ENCODE measurements at regions not wholly inside any gene's neighbourhood (a gene's known extent, or its start where the extent isn't known, plus 50 kb on each side); places are given as distances from the start of the nearest gene placed in this dataset.
"Not testable (repeated sequence)": the region's sequence is repeated elsewhere in the genome, so short reads cannot be mapped to it uniquely, and the experiment has no call there.

- WGBS, 2 donors, result 91 to 94% methylated on average over 1 of the region's 1 CpG
These were observed 197.4 kb downstream of the KBTBD2 start for GRCh38 chr7:32694182-32694581.

GRCh38 chr7:32691965-32692815, 196.9 kb downstream of the AVL9 start:
- H3K4me3 ChIP-seq (ENCODE audit: low read depth in 1 of 2, low read length in 2 of 2); H3K4me1 ChIP-seq (ENCODE audit: control insufficient read depth in 2 of 2, insufficient read depth in 2 of 2, low read length in 1 of 2): not testable (repeated sequence)
- 29 to 30% methylated on average over 7 of the region's 7 CpGs for WGBS, 2 donors

More at GRCh38 chr7:32694182-32694581, 197.4 kb downstream of the KBTBD2 start:
- Histone ChIP-seq H3K27me3 (ENCODE audit: control insufficient read depth in 1 of 2, insufficient read depth in 2 of 2, low read length in 2 of 2) (no peaks in the 10 kb centered on the region), H3K36me3 (ENCODE audit: control insufficient read depth in 2 of 2, insufficient read depth in 2 of 2, low read length in 1 of 2) (no peaks in the 10 kb centered on the region), H3K4me1 (ENCODE audit: control insufficient read depth in 2 of 2, insufficient read depth in 2 of 2, low read length in 1 of 2) (no peaks in the 10 kb centered on the region), H3K4me3 (ENCODE audit: low read depth in 1 of 2, low read length in 2 of 2) (no peak overlapping the region), H3K9me3 (ENCODE audit: control insufficient read depth in 2 of 2, insufficient read depth in 1 of 2, low read depth in 1 of 2, low read length in 1 of 2) (no peaks in the 10 kb centered on the region), H3K27ac (ENCODE audit: low read depth in 2 of 2, low read length in 1 of 2) (no peak overlapping the region)

GRCh38 chr7:32688092-32688491, 192.8 kb downstream of the AVL9 start:
- H3K36me3 ChIP-seq (ENCODE audit: control insufficient read depth in 2 of 2, insufficient read depth in 2 of 2, low read length in 1 of 2); H3K27ac ChIP-seq (ENCODE audit: low read depth in 2 of 2, low read length in 1 of 2); H3K27me3 ChIP-seq (ENCODE audit: control insufficient read depth in 1 of 2, insufficient read depth in 2 of 2, low read length in 2 of 2); H3K4me3 ChIP-seq (ENCODE audit: low read depth in 1 of 2, low read length in 2 of 2); H3K9me3 ChIP-seq (ENCODE audit: control insufficient read depth in 2 of 2, insufficient read depth in 1 of 2, low read depth in 1 of 2, low read length in 1 of 2); H3K4me1 ChIP-seq (ENCODE audit: control insufficient read depth in 2 of 2, insufficient read depth in 2 of 2, low read length in 1 of 2): not testable (repeated sequence)
- 87 to 95% methylated on average over 13 of the region's 13 CpGs for WGBS, 2 donors

More at GRCh38 chr7:32691965-32692815, 196.9 kb downstream of the AVL9 start:
- H3K9me3 ChIP-seq (ENCODE audit: control insufficient read depth in 2 of 2, insufficient read depth in 1 of 2, low read depth in 1 of 2, low read length in 1 of 2); H3K27ac ChIP-seq (ENCODE audit: low read depth in 2 of 2, low read length in 1 of 2); H3K27me3 ChIP-seq (ENCODE audit: control insufficient read depth in 1 of 2, insufficient read depth in 2 of 2, low read length in 2 of 2); H3K36me3 ChIP-seq (ENCODE audit: control insufficient read depth in 2 of 2, insufficient read depth in 2 of 2, low read length in 1 of 2): not testable (repeated sequence)

GRCh38 chr7:32681174-32681518, 185.9 kb downstream of the AVL9 start:
- no peak overlapping the region for H3K27ac ChIP-seq (ENCODE audit: low read depth in 2 of 2, low read length in 1 of 2)
- 55% methylated on average over 3 of the region's 3 CpGs for WGBS, 2 donors

GRCh38 chr7:32680259-32681173, 185.2 kb downstream of the AVL9 start:
- Histone ChIP-seq H3K4me3 (ENCODE audit: low read depth in 1 of 2, low read length in 2 of 2) (no peak overlapping the region), H3K27ac (ENCODE audit: low read depth in 2 of 2, low read length in 1 of 2) (no peak overlapping the region), H3K36me3 (ENCODE audit: control insufficient read depth in 2 of 2, insufficient read depth in 2 of 2, low read length in 1 of 2) (no peaks in the 10 kb centered on the region), H3K4me1 (ENCODE audit: control insufficient read depth in 2 of 2, insufficient read depth in 2 of 2, low read length in 1 of 2) (no peaks in the 10 kb centered on the region), H3K9me3 (ENCODE audit: control insufficient read depth in 2 of 2, insufficient read depth in 1 of 2, low read depth in 1 of 2, low read length in 1 of 2) (no peaks in the 10 kb centered on the region), H3K27me3 (ENCODE audit: control insufficient read depth in 1 of 2, insufficient read depth in 2 of 2, low read length in 2 of 2) (no peaks in the 10 kb centered on the region)
- WGBS, 2 donors, result 38 to 44% methylated on average over 6 of the region's 6 CpGs

More at GRCh38 chr7:32681174-32681518, 185.9 kb downstream of the AVL9 start:
- Histone ChIP-seq H3K4me3 (ENCODE audit: low read depth in 1 of 2, low read length in 2 of 2) (no peak overlapping the region), H3K27me3 (ENCODE audit: control insufficient read depth in 1 of 2, insufficient read depth in 2 of 2, low read length in 2 of 2) (no peaks in the 10 kb centered on the region), H3K9me3 (ENCODE audit: control insufficient read depth in 2 of 2, insufficient read depth in 1 of 2, low read depth in 1 of 2, low read length in 1 of 2) (no peaks in the 10 kb centered on the region), H3K36me3 (ENCODE audit: control insufficient read depth in 2 of 2, insufficient read depth in 2 of 2, low read length in 1 of 2) (no peaks in the 10 kb centered on the region), H3K4me1 (ENCODE audit: control insufficient read depth in 2 of 2, insufficient read depth in 2 of 2, low read length in 1 of 2) (no peaks in the 10 kb centered on the region)

GRCh38 chr7:32679192-32679591, 183.9 kb downstream of the AVL9 start:
- H3K9me3 ChIP-seq (ENCODE audit: control insufficient read depth in 2 of 2, insufficient read depth in 1 of 2, low read depth in 1 of 2, low read length in 1 of 2), result no peaks in the 10 kb centered on the region
- no peaks in the 10 kb centered on the region for H3K27me3 ChIP-seq (ENCODE audit: control insufficient read depth in 1 of 2, insufficient read depth in 2 of 2, low read length in 2 of 2)
- H3K4me3 ChIP-seq (ENCODE audit: low read depth in 1 of 2, low read length in 2 of 2), result no peak overlapping the region
- no peak overlapping the region for H3K27ac ChIP-seq (ENCODE audit: low read depth in 2 of 2, low read length in 1 of 2)
- no peaks in the 10 kb centered on the region for H3K36me3 ChIP-seq (ENCODE audit: control insufficient read depth in 2 of 2, insufficient read depth in 2 of 2, low read length in 1 of 2)
- 87 to 88% methylated on average over 4 of the region's 4 CpGs for WGBS, 2 donors
- no peaks in the 10 kb centered on the region for H3K4me1 ChIP-seq (ENCODE audit: control insufficient read depth in 2 of 2, insufficient read depth in 2 of 2, low read length in 1 of 2)

- H3K27me3 ChIP-seq (ENCODE audit: control insufficient read depth in 1 of 2, insufficient read depth in 2 of 2, low read length in 2 of 2), result no peaks in the 10 kb centered on the region
- no peak overlapping the region for H3K4me3 ChIP-seq (ENCODE audit: low read depth in 1 of 2, low read length in 2 of 2)
- H3K4me1 ChIP-seq (ENCODE audit: control insufficient read depth in 2 of 2, insufficient read depth in 2 of 2, low read length in 1 of 2), result no peaks in the 10 kb centered on the region
- H3K36me3 ChIP-seq (ENCODE audit: control insufficient read depth in 2 of 2, insufficient read depth in 2 of 2, low read length in 1 of 2), result no peaks in the 10 kb centered on the region
- 88 to 92% methylated on average over 2 of the region's 2 CpGs for WGBS, 2 donors
- H3K27ac ChIP-seq (ENCODE audit: low read depth in 2 of 2, low read length in 1 of 2), result no peak overlapping the region
- H3K9me3 ChIP-seq (ENCODE audit: control insufficient read depth in 2 of 2, insufficient read depth in 1 of 2, low read depth in 1 of 2, low read length in 1 of 2), result no peaks in the 10 kb centered on the region
These were observed 182.3 kb downstream of the AVL9 start for GRCh38 chr7:32677593-32677992.

- WGBS, 2 donors, result 89 to 91% methylated on average over 7 of the region's 7 CpGs
- H3K4me1 ChIP-seq (ENCODE audit: control insufficient read depth in 2 of 2, insufficient read depth in 2 of 2, low read length in 1 of 2), result no peaks in the 10 kb centered on the region
- no peaks in the 10 kb centered on the region for H3K9me3 ChIP-seq (ENCODE audit: control insufficient read depth in 2 of 2, insufficient read depth in 1 of 2, low read depth in 1 of 2, low read length in 1 of 2)
- H3K27me3 ChIP-seq (ENCODE audit: control insufficient read depth in 1 of 2, insufficient read depth in 2 of 2, low read length in 2 of 2), result no peaks in the 10 kb centered on the region
- H3K36me3 ChIP-seq (ENCODE audit: control insufficient read depth in 2 of 2, insufficient read depth in 2 of 2, low read length in 1 of 2), result no peaks in the 10 kb centered on the region
- H3K4me3 ChIP-seq (ENCODE audit: low read depth in 1 of 2, low read length in 2 of 2), result no peak overlapping the region
- H3K27ac ChIP-seq (ENCODE audit: low read depth in 2 of 2, low read length in 1 of 2), result no peak overlapping the region
These were observed 181.1 kb downstream of the AVL9 start for GRCh38 chr7:32676249-32676941.

- H3K27ac ChIP-seq (ENCODE audit: low read depth in 2 of 2, low read length in 1 of 2), result no peak overlapping the region
- no peaks in the 10 kb centered on the region for H3K36me3 ChIP-seq (ENCODE audit: control insufficient read depth in 2 of 2, insufficient read depth in 2 of 2, low read length in 1 of 2)
- no peaks in the 10 kb centered on the region for H3K27me3 ChIP-seq (ENCODE audit: control insufficient read depth in 1 of 2, insufficient read depth in 2 of 2, low read length in 2 of 2)
- no peaks in the 10 kb centered on the region for H3K9me3 ChIP-seq (ENCODE audit: control insufficient read depth in 2 of 2, insufficient read depth in 1 of 2, low read depth in 1 of 2, low read length in 1 of 2)
- H3K4me1 ChIP-seq (ENCODE audit: control insufficient read depth in 2 of 2, insufficient read depth in 2 of 2, low read length in 1 of 2), result no peaks in the 10 kb centered on the region
- no peak overlapping the region for H3K4me3 ChIP-seq (ENCODE audit: low read depth in 1 of 2, low read length in 2 of 2)
- 89 to 93% methylated on average over 2 of the region's 2 CpGs for WGBS, 2 donors
These were observed 178.1 kb downstream of the AVL9 start for GRCh38 chr7:32673275-32673983.

Data from esophagus (tissue), 2 donors.